ENCODE measurements at regions not wholly inside any gene's neighbourhood (a gene's known extent, or its start where the extent isn't known, plus 50 kb on each side); places are given as distances from the start of the nearest gene placed in this dataset.
"Not testable (repeated sequence)": the region's sequence is repeated elsewhere in the genome, so short reads cannot be mapped to it uniquely, and the experiment has no call there.

DNA sequence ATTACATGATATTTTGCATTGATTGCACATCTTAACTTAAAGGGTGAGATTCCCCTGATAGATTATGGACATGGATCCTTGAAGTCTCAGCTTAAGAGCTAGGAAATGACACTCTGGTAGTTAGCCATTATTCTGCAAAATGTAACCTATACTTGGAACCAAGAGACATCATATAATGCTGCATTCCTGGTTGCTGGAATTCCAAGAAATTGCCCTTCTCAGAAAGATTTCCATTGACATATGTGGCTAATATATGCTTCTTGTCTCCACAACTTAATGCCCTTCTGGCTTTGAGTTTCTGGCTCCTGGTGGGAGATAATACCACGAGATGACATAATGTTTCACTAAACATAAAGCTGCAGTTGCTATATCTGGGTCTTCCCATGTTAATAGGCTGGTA is 204.4 kb upstream of the TRPC4 start:
- H3K4me3 ChIP-seq (ENCODE audit: low read depth, low read length) = no peak overlapping the region
- no peak overlapping the region for H3K27ac ChIP-seq (ENCODE audit: low read depth, low read length)
- no peaks in the 10 kb centered on the region for H3K9me3 ChIP-seq (ENCODE audit: control insufficient read depth, insufficient read depth, low read depth, low read length)
- no peaks in the 10 kb centered on the region for H3K27me3 ChIP-seq (ENCODE audit: control insufficient read depth, insufficient read depth, low read length)
- no peak overlapping the region for H3K9ac ChIP-seq (ENCODE audit: low read length)
- no peaks in the 10 kb centered on the region for H3K4me1 ChIP-seq (ENCODE audit: control insufficient read depth, insufficient read depth, low read length)
- no peaks in the 10 kb centered on the region for H3K36me3 ChIP-seq (ENCODE audit: control insufficient read depth, insufficient read depth, low read length)

GRCh38 chr13:38072696-38073095 is 203.1 kb upstream of the TRPC4 start:
- no peaks in the 10 kb centered on the region for H3K9me3 ChIP-seq (ENCODE audit: control insufficient read depth, insufficient read depth, low read depth, low read length)
- no peak overlapping the region for H3K27ac ChIP-seq (ENCODE audit: low read depth, low read length)
- H3K4me3 ChIP-seq (ENCODE audit: low read depth, low read length) = no peak overlapping the region
- no peaks in the 10 kb centered on the region for H3K27me3 ChIP-seq (ENCODE audit: control insufficient read depth, insufficient read depth, low read length)
- no peaks in the 10 kb centered on the region for H3K36me3 ChIP-seq (ENCODE audit: control insufficient read depth, insufficient read depth, low read length)
- H3K4me1 ChIP-seq (ENCODE audit: control insufficient read depth, insufficient read depth, low read length) = no peaks in the 10 kb centered on the region
- no peak overlapping the region for H3K9ac ChIP-seq (ENCODE audit: low read length)

DNA sequence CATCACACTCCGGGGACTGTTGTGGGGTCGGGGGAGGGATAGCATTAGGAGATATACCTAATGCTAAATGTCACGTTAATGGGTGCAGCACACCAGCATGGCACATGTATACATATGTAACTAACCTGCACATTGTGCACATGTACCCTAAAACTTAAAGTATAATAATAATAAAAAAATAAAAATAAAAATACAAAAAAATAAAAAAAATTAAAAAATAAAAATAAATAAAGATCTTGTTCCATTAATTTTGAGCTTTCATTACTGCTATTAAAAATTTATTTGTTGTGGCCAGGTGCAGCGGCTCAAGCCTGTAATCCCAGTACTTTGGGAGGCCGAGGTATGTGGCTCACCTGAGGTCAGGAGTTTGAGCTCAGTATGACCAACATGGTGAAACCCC is 201.8 kb upstream of the TRPC4 start:
- not testable (repeated sequence) for H3K27me3 ChIP-seq (ENCODE audit: control insufficient read depth, insufficient read depth, low read length); H3K27ac ChIP-seq (ENCODE audit: low read depth, low read length); H3K9me3 ChIP-seq (ENCODE audit: control insufficient read depth, insufficient read depth, low read depth, low read length); H3K4me1 ChIP-seq (ENCODE audit: control insufficient read depth, insufficient read depth, low read length); H3K36me3 ChIP-seq (ENCODE audit: control insufficient read depth, insufficient read depth, low read length); H3K4me3 ChIP-seq (ENCODE audit: low read depth, low read length); H3K9ac ChIP-seq (ENCODE audit: low read length)

- H3K27ac ChIP-seq (ENCODE audit: low read depth, low read length) = no peak overlapping the region
- no peaks in the 10 kb centered on the region for H3K4me1 ChIP-seq (ENCODE audit: control insufficient read depth, insufficient read depth, low read length)
- H3K27me3 ChIP-seq (ENCODE audit: control insufficient read depth, insufficient read depth, low read length) = no peaks in the 10 kb centered on the region
- no peak overlapping the region for H3K4me3 ChIP-seq (ENCODE audit: low read depth, low read length)
- H3K9ac ChIP-seq (ENCODE audit: low read length) = no peak overlapping the region
- H3K36me3 ChIP-seq (ENCODE audit: control insufficient read depth, insufficient read depth, low read length) = no peaks in the 10 kb centered on the region
- no peaks in the 10 kb centered on the region for H3K9me3 ChIP-seq (ENCODE audit: control insufficient read depth, insufficient read depth, low read depth, low read length)
Measured at GRCh38 chr13:38053896-38054295, 184.3 kb upstream of the TRPC4 start.

DNA sequence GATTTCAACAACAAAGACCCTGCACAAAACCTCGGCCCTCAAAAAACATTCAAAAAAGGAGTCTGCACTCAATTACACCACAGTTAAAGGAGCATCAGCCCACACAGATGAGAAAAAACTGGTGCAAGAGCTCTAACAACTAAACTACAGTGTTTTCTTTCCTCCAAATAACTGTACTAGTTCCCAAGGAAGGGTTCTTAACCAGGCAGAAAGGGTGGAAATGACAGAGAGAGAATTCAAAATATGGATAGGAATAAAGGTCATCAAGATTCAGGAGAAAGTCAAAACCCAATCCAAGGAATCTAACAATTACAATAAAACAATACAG is 176.4 kb upstream of the TRPC4 start:
- no peak overlapping the region for H3K9ac ChIP-seq (ENCODE audit: low read length)
- H3K36me3 ChIP-seq (ENCODE audit: control insufficient read depth, insufficient read depth, low read length) = no peaks in the 10 kb centered on the region
- H3K27ac ChIP-seq (ENCODE audit: low read depth, low read length) = no peak overlapping the region
- H3K4me1 ChIP-seq (ENCODE audit: control insufficient read depth, insufficient read depth, low read length) = no peaks in the 10 kb centered on the region
- no peaks in the 10 kb centered on the region for H3K27me3 ChIP-seq (ENCODE audit: control insufficient read depth, insufficient read depth, low read length)
- no peak overlapping the region for H3K4me3 ChIP-seq (ENCODE audit: low read depth, low read length)
- peaks cover 4% of the 10 kb centered on the region; the same call in 1 of the 2 replicates for H3K9me3 ChIP-seq (ENCODE audit: control insufficient read depth, insufficient read depth, low read depth, low read length)

DNA sequence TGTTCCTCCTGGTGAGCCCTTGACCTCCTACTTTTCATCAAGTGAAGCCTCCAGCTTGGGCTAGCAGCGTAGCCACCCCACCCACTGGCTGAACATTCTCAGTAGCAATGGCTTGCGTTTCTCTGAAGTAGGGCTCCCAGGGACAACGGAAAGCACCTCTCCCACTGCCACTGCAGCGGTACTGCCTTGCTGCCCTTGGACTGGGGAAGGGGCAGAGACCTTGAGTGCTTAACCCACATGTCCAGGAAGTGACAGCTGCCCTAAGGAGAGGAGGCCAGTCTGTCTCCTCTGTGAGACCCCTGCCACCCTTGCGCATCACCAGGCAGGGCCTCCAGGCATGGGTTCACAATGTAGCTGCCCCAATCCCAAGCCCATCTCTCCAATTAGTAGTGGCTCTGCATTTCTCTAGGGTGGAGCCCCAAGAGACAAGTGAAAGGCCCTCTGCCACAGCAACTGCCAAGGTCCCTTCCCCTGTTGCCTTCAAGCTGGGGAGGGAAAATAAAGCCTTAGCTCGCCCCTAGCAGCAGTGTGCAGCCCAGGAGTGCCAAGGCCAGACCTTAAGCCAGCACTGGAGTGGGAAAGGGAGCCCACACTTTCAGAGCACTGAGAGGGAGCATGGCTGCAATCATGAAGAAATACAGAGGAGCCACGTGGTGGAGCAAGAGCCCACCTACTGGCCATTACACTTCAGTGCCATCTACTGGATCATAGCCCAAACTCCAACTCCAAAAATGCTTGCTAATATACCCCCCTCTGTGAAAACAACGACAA is 175.9 kb upstream of the TRPC4 start:
- no peaks in the 10 kb centered on the region for H3K4me1 ChIP-seq (ENCODE audit: control insufficient read depth, insufficient read depth, low read length)
- H3K36me3 ChIP-seq (ENCODE audit: control insufficient read depth, insufficient read depth, low read length) = no peaks in the 10 kb centered on the region
- H3K9me3 ChIP-seq (ENCODE audit: control insufficient read depth, insufficient read depth, low read depth, low read length) = peaks cover 4% of the 10 kb centered on the region; the same call in 1 of the 2 replicates
- no peak overlapping the region for H3K27ac ChIP-seq (ENCODE audit: low read depth, low read length)
- no peak overlapping the region for H3K4me3 ChIP-seq (ENCODE audit: low read depth, low read length)
- H3K9ac ChIP-seq (ENCODE audit: low read length) = no peak overlapping the region
- no peaks in the 10 kb centered on the region for H3K27me3 ChIP-seq (ENCODE audit: control insufficient read depth, insufficient read depth, low read length)

- H3K9me3 ChIP-seq (ENCODE audit: control insufficient read depth, insufficient read depth, low read depth, low read length) = peaks cover 4% of the 10 kb centered on the region; the same call in 1 of the 2 replicates
- H3K36me3 ChIP-seq (ENCODE audit: control insufficient read depth, insufficient read depth, low read length) = no peaks in the 10 kb centered on the region
- no peaks in the 10 kb centered on the region for H3K27me3 ChIP-seq (ENCODE audit: control insufficient read depth, insufficient read depth, low read length)
- no peak overlapping the region for H3K4me3 ChIP-seq (ENCODE audit: low read depth, low read length)
- H3K27ac ChIP-seq (ENCODE audit: low read depth, low read length) = no peak overlapping the region
- no peaks in the 10 kb centered on the region for H3K4me1 ChIP-seq (ENCODE audit: control insufficient read depth, insufficient read depth, low read length)
- no peak overlapping the region for H3K9ac ChIP-seq (ENCODE audit: low read length)
Measured at GRCh38 chr13:38044067-38044466, 174.5 kb upstream of the TRPC4 start.

GRCh38 chr13:38042771-38043170 is 173.2 kb upstream of the TRPC4 start:
- no peaks in the 10 kb centered on the region for H3K36me3 ChIP-seq (ENCODE audit: control insufficient read depth, insufficient read depth, low read length)
- H3K4me1 ChIP-seq (ENCODE audit: control insufficient read depth, insufficient read depth, low read length) = no peaks in the 10 kb centered on the region
- H3K9me3 ChIP-seq (ENCODE audit: control insufficient read depth, insufficient read depth, low read depth, low read length) = peaks cover 4% of the 10 kb centered on the region; the same call in 1 of the 2 replicates
- H3K4me3 ChIP-seq (ENCODE audit: low read depth, low read length) = no peak overlapping the region
- no peak overlapping the region for H3K27ac ChIP-seq (ENCODE audit: low read depth, low read length)
- H3K9ac ChIP-seq (ENCODE audit: low read length) = no peak overlapping the region
- no peaks in the 10 kb centered on the region for H3K27me3 ChIP-seq (ENCODE audit: control insufficient read depth, insufficient read depth, low read length)

DNA sequence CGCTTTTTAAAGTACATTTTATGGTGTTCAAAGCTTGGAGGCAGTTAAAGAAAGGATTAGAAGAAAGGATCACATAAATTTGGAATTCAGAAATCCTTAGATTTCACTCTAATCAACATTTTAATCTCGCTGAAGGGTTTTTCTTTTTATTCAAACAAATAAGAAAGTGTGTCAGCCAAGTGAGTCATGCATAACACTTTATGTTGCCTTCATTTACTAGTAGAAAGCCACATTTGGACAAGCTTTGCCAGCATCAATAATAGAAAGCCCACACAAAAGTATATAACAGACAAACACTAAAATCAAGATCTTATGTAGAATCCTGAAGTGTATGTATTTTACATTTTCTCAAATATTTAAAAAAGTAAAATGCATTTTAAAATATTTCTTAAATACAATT is 154.9 kb upstream of the TRPC4 start:
- H3K36me3 ChIP-seq (ENCODE audit: control insufficient read depth, insufficient read depth, low read length) = no peaks in the 10 kb centered on the region
- H3K4me3 ChIP-seq (ENCODE audit: low read depth, low read length) = no peak overlapping the region
- no peaks in the 10 kb centered on the region for H3K9me3 ChIP-seq (ENCODE audit: control insufficient read depth, insufficient read depth, low read depth, low read length)
- no peaks in the 10 kb centered on the region for H3K27me3 ChIP-seq (ENCODE audit: control insufficient read depth, insufficient read depth, low read length)
- no peak overlapping the region for H3K9ac ChIP-seq (ENCODE audit: low read length)
- H3K4me1 ChIP-seq (ENCODE audit: control insufficient read depth, insufficient read depth, low read length) = no peaks in the 10 kb centered on the region
- H3K27ac ChIP-seq (ENCODE audit: low read depth, low read length) = no peak overlapping the region

DNA sequence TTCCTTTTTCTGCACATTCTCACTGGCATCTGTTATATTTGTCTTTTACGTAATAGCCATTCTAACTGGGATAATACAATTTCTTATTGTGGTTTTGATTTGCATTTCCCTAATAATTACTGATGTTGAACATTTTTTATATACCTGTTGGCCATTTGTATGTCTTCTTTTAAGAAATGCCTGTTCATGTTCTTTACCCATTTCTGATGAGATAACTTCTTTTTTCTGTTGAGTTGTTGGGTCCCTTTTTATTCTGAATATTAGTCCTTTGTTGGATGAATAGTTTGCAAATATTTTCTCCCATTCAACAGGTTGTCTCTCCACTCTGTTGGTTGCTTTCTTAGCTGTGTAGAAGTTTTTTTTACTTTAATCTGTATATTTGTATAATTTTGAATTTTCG is 147.7 kb upstream of the TRPC4 start:
- no peaks in the 10 kb centered on the region for H3K27me3 ChIP-seq (ENCODE audit: control insufficient read depth, insufficient read depth, low read length)
- no peaks in the 10 kb centered on the region for H3K9me3 ChIP-seq (ENCODE audit: control insufficient read depth, insufficient read depth, low read depth, low read length)
- no peaks in the 10 kb centered on the region for H3K4me1 ChIP-seq (ENCODE audit: control insufficient read depth, insufficient read depth, low read length)
- H3K27ac ChIP-seq (ENCODE audit: low read depth, low read length) = no peak overlapping the region
- H3K4me3 ChIP-seq (ENCODE audit: low read depth, low read length) = no peak overlapping the region
- H3K36me3 ChIP-seq (ENCODE audit: control insufficient read depth, insufficient read depth, low read length) = no peaks in the 10 kb centered on the region
- no peak overlapping the region for H3K9ac ChIP-seq (ENCODE audit: low read length)

GRCh38 chr13:38013676-38014075 is 144.1 kb upstream of the TRPC4 start:
- Histone ChIP-seq H3K4me3 (ENCODE audit: low read depth, low read length) (no peak overlapping the region), H3K9ac (ENCODE audit: low read length) (no peak overlapping the region), H3K9me3 (ENCODE audit: control insufficient read depth, insufficient read depth, low read depth, low read length) (no peaks in the 10 kb centered on the region)

DNA sequence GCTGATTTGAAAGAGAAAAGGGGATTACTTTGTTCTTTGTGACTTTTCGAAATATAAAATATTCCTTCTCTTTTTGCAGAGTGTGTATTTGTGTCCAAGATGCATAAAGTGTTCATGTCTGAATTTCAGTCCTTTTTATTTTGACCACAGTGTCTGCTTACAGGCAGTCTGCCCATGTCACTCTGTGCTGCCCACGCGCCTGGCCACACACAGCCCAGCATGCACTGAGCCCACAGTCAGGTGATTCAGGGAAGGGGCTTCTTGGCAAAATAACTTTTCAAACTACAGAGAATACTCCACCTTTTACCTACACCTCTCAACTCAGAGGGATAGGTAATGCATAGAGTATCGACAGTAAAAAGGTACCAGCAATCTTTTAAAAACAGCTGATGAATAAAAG is 142.5 kb upstream of the TRPC4 start:
- Histone ChIP-seq H3K36me3 (ENCODE audit: control insufficient read depth, insufficient read depth, low read length) (no peaks in the 10 kb centered on the region), H3K9me3 (ENCODE audit: control insufficient read depth, insufficient read depth, low read depth, low read length) (no peaks in the 10 kb centered on the region), H3K4me3 (ENCODE audit: low read depth, low read length) (no peak overlapping the region), H3K27me3 (ENCODE audit: control insufficient read depth, insufficient read depth, low read length) (no peaks in the 10 kb centered on the region), H3K9ac (ENCODE audit: low read length) (no peak overlapping the region), H3K27ac (ENCODE audit: low read depth, low read length) (no peak overlapping the region), H3K4me1 (ENCODE audit: control insufficient read depth, insufficient read depth, low read length) (no peaks in the 10 kb centered on the region)

More at GRCh38 chr13:38013676-38014075, 144.1 kb upstream of the TRPC4 start:
- no peak overlapping the region for H3K27ac ChIP-seq (ENCODE audit: low read depth, low read length)
- H3K27me3 ChIP-seq (ENCODE audit: control insufficient read depth, insufficient read depth, low read length) = no peaks in the 10 kb centered on the region
- H3K4me1 ChIP-seq (ENCODE audit: control insufficient read depth, insufficient read depth, low read length) = no peaks in the 10 kb centered on the region
- no peaks in the 10 kb centered on the region for H3K36me3 ChIP-seq (ENCODE audit: control insufficient read depth, insufficient read depth, low read length)

All from HUES6 (cell line).